GM06990 (cell line): ENCODE measurements at regions not wholly inside any gene's neighbourhood (a gene's known extent, or its start where the extent isn't known, plus 50 kb on each side); places are given as distances from the start of the nearest gene placed in this dataset.

Source experiments
- DNase-seq: peaks from one replicate; pipeline ENCODE4 v3.0.0-alpha.2; 2011; ENCODE audit not compliant: insufficient read length; ENCODE audit errors: extremely low read depth
- H3K27me3 ChIP-seq: replicated peaks from 2 replicates; pipeline ENCODE4 v1.6.0; 2011; ENCODE audit warnings: low read length; ENCODE audit not compliant: control insufficient read depth, insufficient read depth
- H3K36me3 ChIP-seq: 2 replicates; pipeline ENCODE4 v1.5.1; 2011; ENCODE audit warnings: low read length; ENCODE audit not compliant: control insufficient read depth, insufficient read depth
- H3K4me3 ChIP-seq: replicated peaks from 2 replicates; pipeline ENCODE4 v1.5.1; 2011; ENCODE audit warnings: low read depth, mild to moderate bottlenecking, control low read depth, low read length
- CTCF ChIP-seq: IDR thresholded peaks from 2 replicates; pipeline ENCODE4 v1.5.1; 2011; ENCODE audit warnings: low read length, control low read depth, mild to moderate bottlenecking, inconsistent platforms; ENCODE audit not compliant: insufficient read depth, poor library complexity, severe bottlenecking

DNA sequence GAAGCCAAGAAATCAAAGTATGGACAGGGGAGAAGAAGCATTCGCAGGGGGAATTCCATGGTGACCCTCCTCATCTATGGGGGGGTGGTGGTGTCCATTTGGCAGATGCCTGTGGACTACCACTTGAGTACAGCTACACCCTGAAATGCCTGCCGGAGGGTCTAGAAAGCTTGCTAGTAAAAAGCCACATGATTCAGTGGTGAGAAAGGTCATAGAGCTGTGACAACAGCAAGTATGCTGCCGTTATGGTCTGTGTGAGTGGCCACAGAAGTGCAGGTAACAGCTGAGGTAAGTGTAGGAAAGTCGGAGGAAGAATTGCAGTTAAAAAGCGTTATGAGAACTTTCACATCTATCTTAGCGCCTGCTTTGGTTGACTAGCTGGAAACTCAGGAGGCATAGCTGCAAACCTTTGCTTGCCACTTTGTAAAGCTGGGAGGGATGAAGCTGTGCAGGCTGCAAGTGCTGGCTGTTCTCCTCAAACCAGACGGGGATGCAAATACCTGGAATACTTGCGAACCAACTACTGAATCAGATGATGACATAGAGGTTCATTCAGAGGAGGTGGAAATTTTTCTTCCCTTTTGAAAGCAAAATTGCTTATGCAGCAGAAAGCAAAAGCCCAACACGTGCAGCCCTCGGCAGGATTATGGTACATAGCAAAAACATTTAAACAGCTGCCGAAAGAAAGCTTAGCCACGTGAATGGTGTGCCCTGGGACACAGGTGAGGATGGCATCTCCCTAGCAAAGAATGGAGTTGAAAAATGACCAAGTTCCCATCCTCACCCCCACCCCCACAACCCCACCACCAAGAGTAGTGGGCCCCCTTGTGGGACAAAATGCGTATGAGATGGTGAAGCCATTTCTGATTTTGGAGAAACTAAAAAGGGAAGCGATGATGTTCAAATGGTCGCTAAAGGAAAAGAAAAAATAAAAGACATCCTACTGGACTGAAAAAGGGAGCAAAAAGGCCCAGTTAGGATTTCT lies 287.0 kb downstream of the RERGL start:
- TF ChIP-seq CTCF, result no peak
- no peaks in the 10 kb centered on the region for H3K27me3 ChIP-seq
- DNase-seq, result no peak
- H3K4me3 ChIP-seq, result no peak overlapping the region
- no peaks in the 10 kb centered on the region for H3K36me3 ChIP-seq

GRCh38 chr12:17793854-17794253 lies 296.1 kb downstream of the RERGL start:
- H3K36me3 ChIP-seq, result no peaks in the 10 kb centered on the region
- H3K27me3 ChIP-seq, result no peaks in the 10 kb centered on the region
- H3K4me3 ChIP-seq, result no peak overlapping the region
- no peak for DNase-seq
- no peak for TF ChIP-seq CTCF

- Histone ChIP-seq H3K4me3 (no peak overlapping the region), H3K36me3 (no peaks in the 10 kb centered on the region), H3K27me3 (no peaks in the 10 kb centered on the region)
- TF ChIP-seq CTCF, result no peak
- no peak for DNase-seq
Measured at GRCh38 chr12:17778242-17778641, 311.8 kb downstream of the RERGL start.

DNA sequence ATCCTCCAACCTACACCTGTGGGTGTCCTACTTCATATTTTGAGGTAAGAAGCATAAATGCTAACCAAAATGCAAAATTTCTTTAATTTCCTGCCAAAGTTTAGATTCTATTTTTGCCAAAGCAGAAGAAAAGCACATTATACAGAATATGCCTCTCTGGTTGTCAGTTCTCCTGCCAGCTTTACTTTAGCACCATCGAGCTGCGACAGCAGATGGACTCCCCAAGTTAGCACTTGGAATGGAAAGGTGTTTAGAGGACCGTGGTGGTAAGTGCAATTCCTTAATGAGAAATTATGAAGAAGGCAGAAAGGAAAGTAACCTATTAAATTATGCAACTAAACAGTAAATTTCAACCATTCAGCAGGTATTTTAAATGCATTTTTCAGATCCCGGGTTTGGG lies 326.6 kb downstream of the RERGL start:
- TF ChIP-seq CTCF, result no peak
- H3K36me3 ChIP-seq, result no peaks in the 10 kb centered on the region

GRCh38 chr12:17759982-17760381 lies 330.0 kb downstream of the RERGL start:
- no peak for TF ChIP-seq CTCF
- Histone ChIP-seq H3K27me3 (no peaks in the 10 kb centered on the region), H3K36me3 (no peaks in the 10 kb centered on the region), H3K4me3 (no peak overlapping the region)
- DNase-seq, result no peak

More for the DNA sequence above, 326.6 kb downstream of the RERGL start:
- no peak for DNase-seq
- Histone ChIP-seq H3K27me3 (no peaks in the 10 kb centered on the region), H3K4me3 (no peak overlapping the region)
